ENCODE measurements at regions not wholly inside any gene's neighbourhood (a gene's known extent, or its start where the extent isn't known, plus 50 kb on each side); places are given as distances from the start of the nearest gene placed in this dataset.

DNA sequence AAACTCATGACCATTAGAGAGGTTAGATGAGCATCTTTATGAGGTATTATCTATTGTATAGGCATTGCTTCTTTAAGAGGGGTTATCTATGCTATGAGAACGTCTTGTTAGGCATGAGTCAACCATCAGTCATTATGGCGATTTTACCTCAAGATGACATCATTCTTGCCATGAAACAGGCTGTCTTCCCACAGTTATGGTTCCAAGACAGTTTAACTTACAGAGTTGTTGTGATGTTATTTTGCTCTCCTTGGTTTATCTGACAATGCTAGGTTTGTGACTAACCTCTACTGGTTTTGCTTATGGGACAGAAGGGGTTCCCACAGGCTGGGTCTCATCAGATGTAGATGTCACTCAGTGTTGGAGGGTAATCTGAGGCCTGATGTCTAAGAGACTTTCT lies 1864.7 kb upstream of the ACO1 start:
- TF ChIP-seq CTCF (IDR thresholded peaks at IDR 0.05) = no peak
- DNase-seq (ENCODE audit: low spot score in 2 of 2) = no peak
- Histone ChIP-seq H3K27ac (no peak overlapping the region), H3K36me3 (no peaks in the 10 kb centered on the region), H3K27me3 (no peaks in the 10 kb centered on the region), H3K4me1 (no peaks in the 10 kb centered on the region), H3K9me3 (no peaks in the 10 kb centered on the region), H3K4me3 (no peak overlapping the region)
- intact Hi-C loops (cut with DNase I) = no loop called here

GRCh38 chr9:30522061-30522460 lies 1862.4 kb upstream of the ACO1 start:
- intact Hi-C loops (cut with DNase I) = no loop called here
- no peak for DNase-seq (ENCODE audit: low spot score in 2 of 2)
- Histone ChIP-seq H3K27me3 (no peaks in the 10 kb centered on the region), H3K4me1 (no peaks in the 10 kb centered on the region), H3K36me3 (no peaks in the 10 kb centered on the region), H3K9me3 (no peaks in the 10 kb centered on the region), H3K4me3 (no peak overlapping the region), H3K27ac (no peak overlapping the region)
- no peak for TF ChIP-seq CTCF (IDR thresholded peaks at IDR 0.05)

DNA sequence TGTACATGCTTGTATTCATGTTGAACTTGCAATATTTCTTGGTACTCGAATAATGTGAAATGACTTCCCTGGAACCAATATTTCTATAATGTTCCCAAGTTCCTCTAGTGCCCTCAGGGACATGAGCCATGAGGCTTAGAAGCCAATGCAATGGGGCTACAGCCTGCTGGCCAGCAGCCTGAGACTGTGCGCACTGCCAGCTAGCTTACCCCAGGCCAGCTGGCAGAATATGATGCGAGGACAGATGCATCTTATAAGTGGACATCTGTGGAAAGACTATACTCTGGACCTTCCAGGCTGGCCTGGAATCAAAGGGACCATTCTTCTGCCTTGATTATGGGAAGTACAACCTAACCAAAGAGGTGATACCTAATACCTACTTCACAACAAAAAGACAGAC lies 1862.0 kb upstream of the ACO1 start:
- intact Hi-C loops (cut with DNase I) = no loop called here

GRCh38 chr9:30524311-30524710 lies 1860.1 kb upstream of the ACO1 start:
- no peak for TF ChIP-seq CTCF (IDR thresholded peaks at IDR 0.05)
- H3K27ac ChIP-seq = no peak overlapping the region
- no peaks in the 10 kb centered on the region for H3K27me3 ChIP-seq
- no peaks in the 10 kb centered on the region for H3K36me3 ChIP-seq
- H3K4me1 ChIP-seq = no peaks in the 10 kb centered on the region
- H3K9me3 ChIP-seq = no peaks in the 10 kb centered on the region
- no peak for DNase-seq (ENCODE audit: low spot score in 2 of 2)
- intact Hi-C loops (cut with DNase I) = no loop called here
- no peak overlapping the region for H3K4me3 ChIP-seq

More for the DNA sequence above, 1862.0 kb upstream of the ACO1 start:
- no peak for TF ChIP-seq CTCF (IDR thresholded peaks at IDR 0.05)
- no peak overlapping the region for H3K27ac ChIP-seq
- no peaks in the 10 kb centered on the region for H3K36me3 ChIP-seq
- no peaks in the 10 kb centered on the region for H3K27me3 ChIP-seq
- no peaks in the 10 kb centered on the region for H3K9me3 ChIP-seq
- H3K4me3 ChIP-seq = no peak overlapping the region
- H3K4me1 ChIP-seq = no peaks in the 10 kb centered on the region
- no peak for DNase-seq (ENCODE audit: low spot score in 2 of 2)

- Histone ChIP-seq H3K36me3 (no peaks in the 10 kb centered on the region), H3K27ac (no peak overlapping the region), H3K4me1 (no peaks in the 10 kb centered on the region), H3K27me3 (no peaks in the 10 kb centered on the region), H3K4me3 (no peak overlapping the region), H3K9me3 (no peaks in the 10 kb centered on the region)
- no peak for TF ChIP-seq CTCF (IDR thresholded peaks at IDR 0.05)
- no peak for DNase-seq (ENCODE audit: low spot score in 2 of 2)
- intact Hi-C loops (cut with DNase I) = no loop called here
Measured at GRCh38 chr9:30534455-30534854, 1850.0 kb upstream of the ACO1 start.

GRCh38 chr9:30534896-30535295 lies 1849.5 kb upstream of the ACO1 start:
- H3K27me3 ChIP-seq = no peaks in the 10 kb centered on the region
- no peak for DNase-seq (ENCODE audit: low spot score in 2 of 2)
- TF ChIP-seq CTCF (IDR thresholded peaks at IDR 0.05) = no peak
- no peak overlapping the region for H3K27ac ChIP-seq
- H3K4me3 ChIP-seq = no peak overlapping the region
- no peaks in the 10 kb centered on the region for H3K9me3 ChIP-seq
- no peaks in the 10 kb centered on the region for H3K36me3 ChIP-seq
- H3K4me1 ChIP-seq = no peaks in the 10 kb centered on the region
- intact Hi-C loops (cut with DNase I) = no loop called here

Data from ascending aorta (tissue), 2 donors.